Neural cell (in vitro differentiated cells): ENCODE measurements at regions not wholly inside any gene's neighbourhood (a gene's known extent, or its start where the extent isn't known, plus 50 kb on each side); places are given as distances from the start of the nearest gene placed in this dataset.
"Not testable (repeated sequence)": the region's sequence is repeated elsewhere in the genome, so short reads cannot be mapped to it uniquely, and the experiment has no call there.

Experiments
- EP300 ChIP-seq: fragments of 450-650 bp; conservative IDR thresholded peaks from 2 replicates; pipeline ENCODE4 v1.6.1; 2014; ENCODE audit warnings: antibody characterized with exemption, mild to moderate bottlenecking, moderate library complexity; ENCODE audit not compliant: poor library complexity, severe bottlenecking
- EZH2 ChIP-seq: fragments of 200-600, 300-800 bp; shearing (Covaris generic), sonication (generic); IDR thresholded peaks from 2 replicates; pipeline ENCODE4 v1.6.1; 2014; ENCODE audit warnings: antibody characterized with exemption, low read length, borderline replicate concordance, mild to moderate bottlenecking; ENCODE audit not compliant: insufficient read depth, poor library complexity, severe bottlenecking
- POLR2AphosphoS5 ChIP-seq: IDR thresholded peaks from 2 replicates; pipeline ENCODE4 v1.6.1; 2012
- RAD21 ChIP-seq: fragments of 450-650 bp; conservative IDR thresholded peaks from 2 replicates; pipeline ENCODE4 v1.6.1; 2014; ENCODE audit warnings: antibody characterized with exemption, mild to moderate bottlenecking, moderate library complexity
- SMC3 ChIP-seq: fragments of 450-650 bp; conservative IDR thresholded peaks from 2 replicates; pipeline ENCODE4 v1.6.1; 2014; ENCODE audit warnings: antibody characterized with exemption, mild to moderate bottlenecking, moderate library complexity; ENCODE audit not compliant: poor library complexity
- TAF1 ChIP-seq: IDR thresholded peaks from 2 replicates; pipeline ENCODE4 v1.6.1; 2012; ENCODE audit warnings: low read depth
- TF ChIP-seq, protein P1 (sequence below): fragments of 450-650 bp; IDR thresholded peaks from 2 replicates; pipeline ENCODE4 v1.5.1; 2014; ENCODE audit warnings: antibody characterized with exemption, mild to moderate bottlenecking, moderate library complexity; ENCODE audit not compliant: poor library complexity, severe bottlenecking
- TF ChIP-seq, protein P2 (sequence below): IDR thresholded peaks from 2 replicates; pipeline ENCODE4 v1.6.1; 2012; ENCODE audit warnings: borderline replicate concordance

DNA sequence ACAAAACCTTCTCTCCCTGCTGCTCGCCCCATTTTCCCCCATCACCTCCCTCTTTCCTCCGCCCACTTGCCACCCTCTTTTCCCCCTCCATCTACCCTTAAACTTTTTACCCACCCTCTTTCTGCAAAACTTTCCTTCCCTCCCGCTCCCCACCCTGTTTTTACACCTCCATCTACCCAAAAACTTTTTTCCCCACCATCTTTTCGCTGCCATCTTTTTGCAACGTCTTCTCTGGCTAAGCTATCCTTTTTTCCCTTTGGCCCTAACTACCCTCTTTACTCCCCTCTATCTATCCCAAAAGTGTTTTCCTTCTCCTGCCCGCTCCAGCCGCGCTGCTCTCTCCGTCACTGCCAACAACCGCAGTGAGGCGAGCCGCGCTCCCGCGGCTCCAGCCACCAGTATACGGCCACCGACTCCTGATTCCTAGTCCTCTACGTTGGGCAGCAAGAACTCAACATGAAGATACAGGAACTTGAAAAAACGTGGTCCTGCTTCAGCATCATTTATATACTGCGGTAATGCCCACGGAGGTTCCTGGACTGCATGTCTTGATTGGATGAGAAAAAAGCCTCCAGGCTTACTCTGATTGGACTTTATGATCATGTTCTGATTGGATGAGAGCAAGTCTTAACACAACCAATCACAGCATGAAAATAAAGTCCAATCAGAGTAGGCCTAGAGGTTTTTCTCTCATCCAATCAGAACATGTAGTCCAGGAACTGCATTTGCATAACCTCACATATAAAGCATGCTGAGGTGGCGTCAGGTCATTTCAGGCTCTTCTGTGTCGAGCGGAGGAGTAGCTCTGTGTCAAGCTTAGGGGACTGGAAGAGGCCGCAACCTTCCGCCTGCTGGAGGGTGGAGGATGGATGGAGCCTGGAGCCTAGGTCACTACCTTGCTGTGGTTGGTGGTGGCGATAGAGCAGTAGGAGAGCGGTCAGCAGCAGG is 79.9 kb upstream of the KCNJ18 start:
- TF ChIP-seq, protein P1, sequence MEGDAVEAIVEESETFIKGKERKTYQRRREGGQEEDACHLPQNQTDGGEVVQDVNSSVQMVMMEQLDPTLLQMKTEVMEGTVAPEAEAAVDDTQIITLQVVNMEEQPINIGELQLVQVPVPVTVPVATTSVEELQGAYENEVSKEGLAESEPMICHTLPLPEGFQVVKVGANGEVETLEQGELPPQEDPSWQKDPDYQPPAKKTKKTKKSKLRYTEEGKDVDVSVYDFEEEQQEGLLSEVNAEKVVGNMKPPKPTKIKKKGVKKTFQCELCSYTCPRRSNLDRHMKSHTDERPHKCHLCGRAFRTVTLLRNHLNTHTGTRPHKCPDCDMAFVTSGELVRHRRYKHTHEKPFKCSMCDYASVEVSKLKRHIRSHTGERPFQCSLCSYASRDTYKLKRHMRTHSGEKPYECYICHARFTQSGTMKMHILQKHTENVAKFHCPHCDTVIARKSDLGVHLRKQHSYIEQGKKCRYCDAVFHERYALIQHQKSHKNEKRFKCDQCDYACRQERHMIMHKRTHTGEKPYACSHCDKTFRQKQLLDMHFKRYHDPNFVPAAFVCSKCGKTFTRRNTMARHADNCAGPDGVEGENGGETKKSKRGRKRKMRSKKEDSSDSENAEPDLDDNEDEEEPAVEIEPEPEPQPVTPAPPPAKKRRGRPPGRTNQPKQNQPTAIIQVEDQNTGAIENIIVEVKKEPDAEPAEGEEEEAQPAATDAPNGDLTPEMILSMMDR = not testable (repeated sequence)
- not testable (repeated sequence) for TF ChIP-seq EP300, EZH2, POLR2AphosphoS5, RAD21, SMC3, TAF1
- TF ChIP-seq, protein P2, sequence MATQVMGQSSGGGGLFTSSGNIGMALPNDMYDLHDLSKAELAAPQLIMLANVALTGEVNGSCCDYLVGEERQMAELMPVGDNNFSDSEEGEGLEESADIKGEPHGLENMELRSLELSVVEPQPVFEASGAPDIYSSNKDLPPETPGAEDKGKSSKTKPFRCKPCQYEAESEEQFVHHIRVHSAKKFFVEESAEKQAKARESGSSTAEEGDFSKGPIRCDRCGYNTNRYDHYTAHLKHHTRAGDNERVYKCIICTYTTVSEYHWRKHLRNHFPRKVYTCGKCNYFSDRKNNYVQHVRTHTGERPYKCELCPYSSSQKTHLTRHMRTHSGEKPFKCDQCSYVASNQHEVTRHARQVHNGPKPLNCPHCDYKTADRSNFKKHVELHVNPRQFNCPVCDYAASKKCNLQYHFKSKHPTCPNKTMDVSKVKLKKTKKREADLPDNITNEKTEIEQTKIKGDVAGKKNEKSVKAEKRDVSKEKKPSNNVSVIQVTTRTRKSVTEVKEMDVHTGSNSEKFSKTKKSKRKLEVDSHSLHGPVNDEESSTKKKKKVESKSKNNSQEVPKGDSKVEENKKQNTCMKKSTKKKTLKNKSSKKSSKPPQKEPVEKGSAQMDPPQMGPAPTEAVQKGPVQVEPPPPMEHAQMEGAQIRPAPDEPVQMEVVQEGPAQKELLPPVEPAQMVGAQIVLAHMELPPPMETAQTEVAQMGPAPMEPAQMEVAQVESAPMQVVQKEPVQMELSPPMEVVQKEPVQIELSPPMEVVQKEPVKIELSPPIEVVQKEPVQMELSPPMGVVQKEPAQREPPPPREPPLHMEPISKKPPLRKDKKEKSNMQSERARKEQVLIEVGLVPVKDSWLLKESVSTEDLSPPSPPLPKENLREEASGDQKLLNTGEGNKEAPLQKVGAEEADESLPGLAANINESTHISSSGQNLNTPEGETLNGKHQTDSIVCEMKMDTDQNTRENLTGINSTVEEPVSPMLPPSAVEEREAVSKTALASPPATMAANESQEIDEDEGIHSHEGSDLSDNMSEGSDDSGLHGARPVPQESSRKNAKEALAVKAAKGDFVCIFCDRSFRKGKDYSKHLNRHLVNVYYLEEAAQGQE = not testable (repeated sequence)
